SK-N-SH treated with all-trans-retinoic acid at 6 μM for 48 hours (cell line): ENCODE measurements at regions not wholly inside any gene's neighbourhood (a gene's known extent, or its start where the extent isn't known, plus 50 kb on each side); places are given as distances from the start of the nearest gene placed in this dataset.

ENCODE experiments used
- ISL1 ChIP-seq: fragments of 250-450 bp; sonication (Bioruptor Pico); IDR thresholded peaks from 2 replicates; pipeline ENCODE4 v2.1.2; 2022; ENCODE audit warnings: mild to moderate bottlenecking, moderate library complexity
- PATZ1 ChIP-seq: fragments of 250-450 bp; sonication (Bioruptor Pico); IDR thresholded peaks from 2 replicates; pipeline ENCODE4 v1.8.0; 2020; ENCODE audit warnings: mild to moderate bottlenecking, moderate library complexity, borderline replicate concordance
- RARB ChIP-seq: fragments of 250-450 bp; sonication (Bioruptor Pico); IDR thresholded peaks from 2 replicates; pipeline ENCODE4 v1.8.0; 2021; ENCODE audit warnings: mild to moderate bottlenecking, moderate library complexity
- ZNF70 ChIP-seq: fragments of 450-650 bp; formaldehyde crosslinking; IDR thresholded peaks from 2 replicates; pipeline ENCODE4 v1.5.0; 2020; ENCODE audit warnings: mild to moderate bottlenecking, moderate library complexity

DNA sequence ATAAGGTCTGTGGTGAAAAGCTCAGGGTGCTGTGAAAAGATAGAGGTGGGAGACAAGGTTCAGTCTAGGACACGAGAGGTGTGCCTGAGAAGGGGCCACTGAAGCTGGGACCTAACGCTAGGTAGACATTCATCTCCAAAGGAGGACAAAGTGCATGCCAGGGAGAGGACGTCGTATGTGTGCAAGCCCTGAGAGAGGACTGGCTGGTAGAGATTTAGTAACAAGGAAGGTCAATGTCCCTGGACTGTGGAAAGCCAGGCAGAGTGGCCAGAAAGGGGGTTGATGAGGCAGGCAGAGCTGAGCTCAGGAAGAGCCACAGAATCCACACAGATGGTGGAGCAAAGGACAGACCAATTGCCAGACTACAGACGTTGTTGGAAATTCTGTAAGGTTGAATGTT lies 817.6 kb downstream of the CCSER2 start:
- TF ChIP-seq RARB (no peak), ISL1 (no peak), ZNF70 (no peak), PATZ1 (CRISPR knock-in tag) (no peak)
